Fibroblast of lung (primary cell): ENCODE measurements at regions not wholly inside any gene's neighbourhood (a gene's known extent, or its start where the extent isn't known, plus 50 kb on each side); places are given as distances from the start of the nearest gene placed in this dataset.
A peak's percentile ranks its signal among the peaks of the same experiment; 100 is the strongest.

Experiments used
- DNase-seq, 2 donors: peaks; one replicate each; pipeline versions ENCODE4 v3.0.0 to v3.0.0-alpha.2; 2010; ENCODE audit warnings: low read depth in 2 of 2
- H2AFZ ChIP-seq: 2 replicates; pipeline ENCODE4 v1.5.1; 2012; ENCODE audit warnings: low read length, control low read depth, inconsistent platforms
- H3K27ac ChIP-seq: 2 replicates; pipeline ENCODE4 v1.5.1; 2011; ENCODE audit warnings: low read length, control low read depth; ENCODE audit not compliant: insufficient read depth
- H3K27me3 ChIP-seq: 2 replicates; pipeline ENCODE4 v1.5.1; 2011; ENCODE audit warnings: mild to moderate bottlenecking, low read length; ENCODE audit not compliant: control insufficient read depth, insufficient read depth
- H3K36me3 ChIP-seq: 2 replicates; pipeline ENCODE4 v1.5.1; 2011; ENCODE audit warnings: low read length; ENCODE audit not compliant: control insufficient read depth, insufficient read depth
- H3K4me1 ChIP-seq: 2 replicates; pipeline ENCODE4 v1.5.1; 2011; ENCODE audit warnings: low read length; ENCODE audit not compliant: control insufficient read depth, insufficient read depth; ENCODE audit errors: extremely low read depth
- H3K4me2 ChIP-seq: 2 replicates; pipeline ENCODE4 v1.5.1; 2011; ENCODE audit warnings: low read length, control low read depth; ENCODE audit not compliant: insufficient read depth; ENCODE audit errors: extremely low read depth
- H3K4me3 ChIP-seq, 4 experiments: fragments of 200-600 bp in 1 of 4; sonication (generic) in 1 of 4; replicated peaks in 1 of 4; 2 replicates each; pipeline ENCODE4 v1.5.1; 2011 to 2016; ENCODE audit warnings: low read length in 4 of 4, low read depth in 3 of 4, mild to moderate bottlenecking in 3 of 4, control low read depth in 2 of 4, inconsistent platforms in 1 of 4, mixed read lengths in 1 of 4; ENCODE audit not compliant: insufficient read depth in 1 of 4; ENCODE audit errors: control extremely low read depth in 1 of 4
- H3K79me2 ChIP-seq: 2 replicates; pipeline ENCODE4 v1.5.1; 2012; ENCODE audit warnings: mild to moderate bottlenecking, low read length, inconsistent platforms; ENCODE audit not compliant: control insufficient read depth, insufficient read depth
- H3K9ac ChIP-seq: 2 replicates; pipeline ENCODE4 v1.5.1; 2011; ENCODE audit warnings: mild to moderate bottlenecking, low read length, control low read depth; ENCODE audit not compliant: insufficient read depth
- H3K9me3 ChIP-seq: 2 replicates; pipeline ENCODE4 v1.5.1; 2012; ENCODE audit warnings: low read depth, low read length; ENCODE audit not compliant: control insufficient read depth, insufficient read depth
- H4K20me1 ChIP-seq: 2 replicates; pipeline ENCODE4 v1.5.1; 2011; ENCODE audit warnings: low read length; ENCODE audit not compliant: control insufficient read depth, insufficient read depth; ENCODE audit errors: extremely low read depth
- CTCF ChIP-seq, 2 donors: IDR thresholded peaks in 1 of 2; conservative IDR thresholded peaks in 1 of 2; 1 replicate in 1 of 2; 2 replicates in 1 of 2; pipeline ENCODE4 v1.5.1; 2011 to 2012; ENCODE audit warnings: low read length in 2 of 2, control low read depth in 1 of 2, inconsistent platforms in 1 of 2, low read depth in 1 of 2, mild to moderate bottlenecking in 1 of 2
- EZH2 ChIP-seq: IDR thresholded peaks from 2 replicates; pipeline ENCODE4 v1.5.1; 2012; ENCODE audit warnings: low read length, control low read depth, mild to moderate bottlenecking; ENCODE audit errors: missing control alignments

GRCh38 chr16:58885528-58886170, 151.5 kb upstream of the GOT2 start:
- no peak overlapping the region for H2AFZ ChIP-seq
- H3K36me3 ChIP-seq, result no peaks in the 10 kb centered on the region
- H3K9ac ChIP-seq, result no peak overlapping the region
- no peak overlapping the region for H3K4me2 ChIP-seq
- no peaks in the 10 kb centered on the region for H3K27me3 ChIP-seq
- no peaks in the 10 kb centered on the region for H3K79me2 ChIP-seq
- no peaks in the 10 kb centered on the region for H3K9me3 ChIP-seq
- TF ChIP-seq CTCF (conservative IDR thresholded peaks at IDR 0.05 in 1 of 2, IDR thresholded peaks at IDR 0.05 in 1 of 2; ENCODE audit: low read depth in 1 of 2, low read length in 2 of 2) (no peak), EZH2 (no peak)
- peak in 1 of 2 donors; percentile 3 for DNase-seq
- no peaks in the 10 kb centered on the region for H3K4me1 ChIP-seq
- no peak overlapping the region for H3K4me3 ChIP-seq
- H4K20me1 ChIP-seq, result no peaks in the 10 kb centered on the region
- H3K27ac ChIP-seq, result no peak overlapping the region

- Histone ChIP-seq H3K4me1 (no peaks in the 10 kb centered on the region), H3K9ac (no peak overlapping the region), H3K79me2 (no peaks in the 10 kb centered on the region), H4K20me1 (no peaks in the 10 kb centered on the region), H3K4me3 (no peak overlapping the region), H2AFZ (no peak overlapping the region), H3K36me3 (no peaks in the 10 kb centered on the region), H3K9me3 (no peaks in the 10 kb centered on the region), H3K27me3 (no peaks in the 10 kb centered on the region), H3K4me2 (no peak overlapping the region), H3K27ac (no peak overlapping the region)
- TF ChIP-seq EZH2 (no peak), CTCF (conservative IDR thresholded peaks at IDR 0.05 in 1 of 2, IDR thresholded peaks at IDR 0.05 in 1 of 2; ENCODE audit: low read depth in 1 of 2, low read length in 2 of 2) (no peak)
- no peak for DNase-seq
Measured at GRCh38 chr16:58884141-58884540, 150.0 kb upstream of the GOT2 start.

- no peak overlapping the region for H3K9ac ChIP-seq
- no peak overlapping the region for H3K4me2 ChIP-seq
- no peak overlapping the region for H3K4me3 ChIP-seq
- no peaks in the 10 kb centered on the region for H3K36me3 ChIP-seq
- no peak overlapping the region for H3K27ac ChIP-seq
- TF ChIP-seq EZH2 (no peak), CTCF (conservative IDR thresholded peaks at IDR 0.05 in 1 of 2, IDR thresholded peaks at IDR 0.05 in 1 of 2; ENCODE audit: low read depth in 1 of 2, low read length in 2 of 2) (no peak)
- no peaks in the 10 kb centered on the region for H3K79me2 ChIP-seq
- H2AFZ ChIP-seq, result no peak overlapping the region
- no peak for DNase-seq
- H3K27me3 ChIP-seq, result no peaks in the 10 kb centered on the region
- H4K20me1 ChIP-seq, result no peaks in the 10 kb centered on the region
- no peaks in the 10 kb centered on the region for H3K9me3 ChIP-seq
- no peaks in the 10 kb centered on the region for H3K4me1 ChIP-seq
Measured at GRCh38 chr16:58883131-58883530, 149.0 kb upstream of the GOT2 start.
